HepG2 (cell line): ENCODE measurements at regions not wholly inside any gene's neighbourhood (a gene's known extent, or its start where the extent isn't known, plus 50 kb on each side); places are given as distances from the start of the nearest gene placed in this dataset.

Experiments
- ATAC-seq: fragments of 200-7000 bp; cut with Tn5 transposase; 3 replicates; pipeline ENCODE4 v1.9.1; 2020; ENCODE audit warnings: mild to moderate bottlenecking, moderate library complexity
- BruUV-seq: library from RNA; stranded (reverse); fragments of 400-500 nt; replicated peaks from 2 replicates; lab custom pipeline; 2021; lab: Mats Ljungman, UMichigan
- CTCF ChIA-PET: fragments of 300-600 bp; formaldehyde crosslinking; extraction: SDS; loops from one replicate; lab custom pipeline; 2021; ENCODE audit warnings: low total read pairs, inconsistent platforms, low intra/inter-chr PET ratio; lab: Yijun Ruan, JAX
- POLR2A ChIA-PET: fragments of 350-600 bp; sonication (Branson Sonifier 250); formaldehyde crosslinking; loops from one replicate; lab custom pipeline; 2020; ENCODE audit warnings: antibody characterized with exemption, inconsistent platforms; lab: Yijun Ruan, JAX
- DNase-seq: peaks from one replicate; pipeline ENCODE4 v3.0.0-alpha.2; 2015; ENCODE audit warnings: low spot score
- FAIRE-seq: peaks from 3 replicates; lab custom pipeline; 2011; peaks lifted over from hg19 to GRCh38; lab: Jason Lieb, UNC
- H2AFZ ChIP-seq: one replicate; pipeline ENCODE4 v1.6.1; 2011; ENCODE audit warnings: low read length, inconsistent platforms
- H3K27ac ChIP-seq: fragments of 300-600 bp; 3 replicates; pipeline ENCODE4 v1.8.0; 2011; ENCODE audit warnings: mixed run types, mild to moderate bottlenecking, mixed read lengths, low read length, inconsistent platforms; ENCODE audit not compliant: insufficient read depth; ENCODE audit errors: extremely low read length
- H3K27me3 ChIP-seq, 2 experiments: fragments of 200-600 bp in 1 of 2; 2 replicates in 1 of 2; 3 replicates in 1 of 2; pipeline versions ENCODE4 v1.6.0 to v1.8.0; 2011; ENCODE audit warnings: low read length in 2 of 2, mild to moderate bottlenecking in 2 of 2, moderate library complexity in 2 of 2, inconsistent platforms in 1 of 2; ENCODE audit not compliant: insufficient read depth in 2 of 2, control insufficient read depth in 1 of 2
- H3K36me3 ChIP-seq, 2 experiments: fragments of 200-600 bp in 1 of 2; replicated peaks in 1 of 2; 2 replicates in 1 of 2; 3 replicates in 1 of 2; pipeline versions ENCODE4 v1.5.1 to v1.8.0; 2011; ENCODE audit warnings: low read length in 2 of 2, inconsistent platforms in 1 of 2; ENCODE audit not compliant: insufficient read depth in 2 of 2, control insufficient read depth in 1 of 2
- H3K4me1 ChIP-seq: 2 replicates; pipeline ENCODE4 v1.5.1; 2012; ENCODE audit warnings: low read length, inconsistent platforms; ENCODE audit not compliant: insufficient read depth
- H3K4me2 ChIP-seq: 2 replicates; pipeline ENCODE4 v1.6.0; 2011; ENCODE audit warnings: low read depth, low read length, inconsistent platforms
- H3K4me3 ChIP-seq, 3 experiments: fragments of 200-600 bp in 1 of 3; sonication (generic), shearing (Covaris generic) in 1 of 3; replicated peaks in 1 of 3; 2 replicates each; pipeline ENCODE4 v1.5.1; 2011 to 2016; ENCODE audit warnings: low read length in 3 of 3, inconsistent platforms in 2 of 3, low read depth in 2 of 3, mild to moderate bottlenecking in 2 of 3, control low read depth in 1 of 3, mixed read lengths in 1 of 3; ENCODE audit not compliant: insufficient read depth in 1 of 3
- H3K79me2 ChIP-seq: one replicate; pipeline ENCODE4 v1.6.1; 2011; ENCODE audit warnings: low read length, inconsistent platforms; ENCODE audit not compliant: insufficient read depth
- H3K9ac ChIP-seq: 2 replicates; pipeline ENCODE4 v1.6.0; 2011; ENCODE audit warnings: mild to moderate bottlenecking, low read depth, low read length, inconsistent platforms; ENCODE audit not compliant: insufficient read depth
- H3K9me3 ChIP-seq: 2 replicates; pipeline ENCODE4 v1.5.1; 2012; ENCODE audit warnings: mild to moderate bottlenecking, low read length
- H4K20me1 ChIP-seq: 2 replicates; pipeline ENCODE4 v1.6.0; 2011; ENCODE audit warnings: inconsistent platforms, mild to moderate bottlenecking, low read length, moderate library complexity; ENCODE audit not compliant: insufficient read depth
- BORCS8-MEF2B ChIP-seq: sonication (generic); formaldehyde crosslinking; IDR thresholded peaks from 2 replicates; pipeline ENCODE4 v1.8.0; 2022; ENCODE audit warnings: mild to moderate bottlenecking, missing genetic modification reagents
- CEBPZ ChIP-seq: IDR thresholded peaks from 2 replicates; pipeline ENCODE4 v1.6.1; 2012; ENCODE audit warnings: low read length, improper control_type of control experiment
- ELF1 ChIP-seq: sonication (generic); formaldehyde crosslinking; IDR thresholded peaks from 2 replicates; pipeline ENCODE4 v1.4.0; 2020; ENCODE audit warnings: missing genetic modification reagents
- EP300 ChIP-seq, 3 experiments: sonication (generic) in 1 of 3; formaldehyde crosslinking in 1 of 3; IDR thresholded peaks; 2 replicates each; pipeline versions ENCODE4 v1.5.1 to v1.6.1; 2011 to 2020; ENCODE audit warnings: low read depth in 2 of 3, low read length in 2 of 3, borderline replicate concordance in 1 of 3, improper control_type of control experiment in 1 of 3, mild to moderate bottlenecking in 1 of 3, missing genetic modification reagents in 1 of 3, moderate library complexity in 1 of 3
- FOXC1 ChIP-seq: sonication (generic); formaldehyde crosslinking; IDR thresholded peaks from 2 replicates; pipeline ENCODE4 v1.8.0; 2022; ENCODE audit warnings: mild to moderate bottlenecking, missing genetic modification reagents, borderline replicate concordance
- FOXP1 ChIP-seq, 2 experiments: fragments of 450-650 bp in 1 of 2; IDR thresholded peaks; 2 replicates each; pipeline ENCODE4 v1.6.1; 2017 to 2018; ENCODE audit warnings: antibody characterized with exemption in 1 of 2
- HES4 ChIP-seq: sonication (generic); formaldehyde crosslinking; IDR thresholded peaks from 2 replicates; pipeline ENCODE4 v1.9.0; 2021; ENCODE audit warnings: mild to moderate bottlenecking, missing genetic modification reagents, borderline replicate concordance
- KDM3A ChIP-seq: IDR thresholded peaks from 2 replicates; pipeline ENCODE4 v1.6.1; 2018; ENCODE audit warnings: low read depth, missing compliant biosample characterization
- LCORL ChIP-seq, 2 experiments: fragments of 450-650 bp in 1 of 2; sonication (generic) in 1 of 2; formaldehyde crosslinking in 1 of 2; IDR thresholded peaks; 2 replicates each; pipeline versions ENCODE4 v1.5.0 to v1.6.1; 2017 to 2020; ENCODE audit warnings: antibody characterized with exemption in 1 of 2, missing genetic modification reagents in 1 of 2
- NBN ChIP-seq: fragments of 450-650 bp; conservative IDR thresholded peaks from 2 replicates; pipeline ENCODE4 v1.6.1; 2017
- POLR2G ChIP-seq: fragments of 200-400 bp; formaldehyde crosslinking; IDR thresholded peaks from 2 replicates; pipeline ENCODE4 v1.6.1; 2018; ENCODE audit warnings: mild to moderate bottlenecking, low read depth, low read length, moderate library complexity
- RNF219 ChIP-seq: sonication (generic); formaldehyde crosslinking; IDR thresholded peaks from 2 replicates; pipeline ENCODE4 v1.5.0; 2020; ENCODE audit warnings: mild to moderate bottlenecking, missing genetic modification reagents
- RORA ChIP-seq: sonication (generic); formaldehyde crosslinking; IDR thresholded peaks from 2 replicates; pipeline ENCODE4 v1.5.0; 2020; ENCODE audit warnings: mild to moderate bottlenecking, missing genetic modification reagents, moderate library complexity
- TARDBP ChIP-seq: sonication (generic); formaldehyde crosslinking; IDR thresholded peaks from 2 replicates; pipeline ENCODE4 v1.8.0; 2022; ENCODE audit warnings: mild to moderate bottlenecking, missing genetic modification reagents
- ZNF138 ChIP-seq: sonication (generic); formaldehyde crosslinking; IDR thresholded peaks from 2 replicates; pipeline ENCODE4 v1.5.0; 2020; ENCODE audit warnings: mild to moderate bottlenecking, low read depth, missing genetic modification reagents
- in situ Hi-C: cut with HindIII; loops from 2 replicates; pipeline ENCODE4 v1.10.0; 2017; ENCODE audit warnings: low pct_unique_long_range_greater_than_20kb; ENCODE audit not compliant: extremely low pct_ligation_motif_present
- intact Hi-C: fragments of 100-400 bp; cut with micrococcal nuclease; formaldehyde crosslinking; loops from one replicate; pipeline ENCODE4 v1.10.0; 2022; ENCODE audit not compliant: unreplicated experiment
- TF ChIP-seq, protein P1 (sequence below): sonication (generic); formaldehyde crosslinking; IDR thresholded peaks from 2 replicates; pipeline ENCODE4 v1.4.0; 2020; ENCODE audit warnings: missing genetic modification reagents, mild to moderate bottlenecking, borderline replicate concordance

GRCh38 chr20:24334830-24335229, 134.6 kb upstream of the SYNDIG1 start (continued):
- 0 out of 2 replicates have a peak, but pooled peaks have one; percentile 27 for TF ChIP-seq FOXP1 (IDR thresholded peaks at IDR 0.05)
- TF ChIP-seq FOXP1 (CRISPR knock-in tag; IDR thresholded peaks at IDR 0.05): no peak
- no peak for TF ChIP-seq ELF1 (CRISPR knock-in tag)
- TF ChIP-seq, all 625 proteins: peak for 4

- Histone ChIP-seq H3K36me3 (no peaks in the 10 kb centered on the region), H3K9ac (no peak overlapping the region), H3K4me3 (no peak overlapping the region), H3K27ac (no peak overlapping the region), H3K79me2 (no peaks in the 10 kb centered on the region), H3K4me2 (no peak overlapping the region), H2AFZ (no peak overlapping the region), H3K4me1 (no peaks in the 10 kb centered on the region), H4K20me1 (no peaks in the 10 kb centered on the region), H3K27me3 (no peaks in the 10 kb centered on the region), H3K9me3 (no peaks in the 10 kb centered on the region)
- POLR2A ChIA-PET: no interaction called here
- DNase-seq: no peak
- intact Hi-C loops (no loop called here), in situ Hi-C loops (no loop called here)
- FAIRE-seq: no peak
- BruUV-seq: no TSS peak
- CTCF ChIA-PET: no interaction called here
- no peak for ATAC-seq
- TF ChIP-seq ZNF138 (CRISPR knock-in tag) (no peak), EP300 (IDR thresholded peaks at IDR 0.05; ENCODE audit: low read depth in 2 of 2, low read length in 2 of 2) (no peak), EP300 (CRISPR knock-in tag; IDR thresholded peaks at IDR 0.05; ENCODE audit: borderline replicate concordance) (no peak), NBN (no peak), POLR2G (no peak), RORA (CRISPR knock-in tag) (no peak), RNF219 (CRISPR knock-in tag) (no peak), CEBPZ (no peak), KDM3A (CRISPR knock-in tag) (no peak), BORCS8-MEF2B (CRISPR knock-in tag) (no peak), TARDBP (CRISPR knock-in tag) (no peak), HES4 (CRISPR knock-in tag) (no peak), FOXC1 (CRISPR knock-in tag) (no peak), LCORL (IDR thresholded peaks at IDR 0.05) (no peak), LCORL (CRISPR knock-in tag; IDR thresholded peaks at IDR 0.05) (no peak)
- TF ChIP-seq, protein P1, sequence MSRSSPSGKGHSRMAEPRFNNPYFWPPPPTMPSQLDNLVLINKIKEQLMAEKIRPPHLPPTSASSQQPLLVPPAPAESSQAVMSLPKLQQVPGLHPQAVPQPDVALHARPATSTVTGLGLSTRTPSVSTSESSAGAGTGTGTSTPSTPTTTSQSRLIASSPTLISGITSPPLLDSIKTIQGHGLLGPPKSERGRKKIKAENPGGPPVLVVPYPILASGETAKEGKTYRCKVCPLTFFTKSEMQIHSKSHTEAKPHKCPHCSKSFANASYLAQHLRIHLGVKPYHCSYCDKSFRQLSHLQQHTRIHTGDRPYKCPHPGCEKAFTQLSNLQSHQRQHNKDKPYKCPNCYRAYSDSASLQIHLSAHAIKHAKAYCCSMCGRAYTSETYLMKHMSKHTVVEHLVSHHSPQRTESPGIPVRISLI: no peak
These were observed 136.5 kb upstream of the SYNDIG1 start for GRCh38 chr20:24332956-24333355.
